ENCODE measurements at regions not wholly inside any gene's neighbourhood (a gene's known extent, or its start where the extent isn't known, plus 50 kb on each side); places are given as distances from the start of the nearest gene placed in this dataset.

DNA sequence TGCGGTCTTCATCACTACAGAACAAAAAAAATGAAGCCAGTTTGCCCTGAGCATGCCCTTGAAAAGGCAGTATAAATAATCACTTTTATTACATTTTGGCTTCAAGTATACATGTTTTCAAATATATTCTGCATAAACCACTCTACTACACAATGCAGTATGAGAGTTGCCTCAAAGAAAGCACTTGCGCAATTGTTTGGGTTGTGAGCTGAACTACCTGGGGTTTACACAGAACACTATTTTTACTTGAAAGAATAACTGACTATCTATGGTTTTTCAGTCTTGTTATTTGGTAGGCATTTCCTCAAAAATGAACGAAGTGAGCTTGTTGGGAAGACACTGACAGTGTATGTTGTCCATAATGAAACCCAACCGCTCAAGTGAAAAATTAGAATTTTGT lies 264.4 kb upstream of the KLF12 start:
- TF ChIP-seq CTCF (IDR thresholded peaks at IDR 0.05): no peak
- no peak for TF ChIP-seq PRRX2 (CRISPR knock-in tag; IDR thresholded peaks at IDR 0.05)

Data from WTC11 (cell line).